ENCODE measurements at regions not wholly inside any gene's neighbourhood (a gene's known extent, or its start where the extent isn't known, plus 50 kb on each side); places are given as distances from the start of the nearest gene placed in this dataset.

DNA sequence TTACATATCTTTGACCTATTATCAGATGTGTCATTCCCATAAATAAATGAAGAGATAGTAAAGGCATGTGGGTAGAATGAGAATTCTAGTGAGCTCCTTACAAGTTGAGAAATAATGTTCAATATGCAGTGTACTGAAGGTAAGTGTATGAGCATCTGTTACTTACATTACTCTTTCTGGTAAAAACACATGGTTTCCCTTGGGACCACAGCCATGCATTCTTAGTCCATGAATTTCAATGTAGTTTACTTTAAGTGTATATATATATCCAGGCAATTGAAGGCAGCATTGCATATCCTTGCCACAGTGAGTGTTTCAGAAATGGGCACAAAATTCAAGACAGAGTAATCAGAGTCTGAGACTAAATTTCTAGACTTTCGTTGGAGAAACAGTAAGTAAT, 277.2 kb downstream of the CXXC4 start:
- H2AFZ ChIP-seq (ENCODE audit: low read depth, low read length, poor library complexity, severe bottlenecking), result no peak overlapping the region
- no peaks in the 10 kb centered on the region for H3K79me2 ChIP-seq (ENCODE audit: insufficient read depth, low read length)
- H3K4me3 ChIP-seq (replicated peaks in 1 of 2; ENCODE audit: low read depth in 1 of 2, low read length in 2 of 2), result no peak overlapping the region
- no peak overlapping the region for H3K27ac ChIP-seq (ENCODE audit: low read depth, low read length)
- no TSS peak for BruUV-seq (replicated peaks)
- intact Hi-C loops (cut with micrococcal nuclease), result no loop called here
- CTCF ChIA-PET, result no interaction called here
- no peaks in the 10 kb centered on the region for H3K36me3 ChIP-seq (ENCODE audit: control insufficient read depth in 1 of 2, insufficient read depth in 2 of 2, low read length in 2 of 2)
- RAD21 ChIA-PET (ENCODE audit: low non-redundant PET in 1 of 2, low total read pairs in 2 of 2, uncharacterized antibody in 2 of 2, unreplicated experiment in 2 of 2), result no interaction called here
- no peaks in the 10 kb centered on the region for H3K9me2 ChIP-seq (ENCODE audit: insufficient read depth)
- no peaks in the 10 kb centered on the region for H4K20me1 ChIP-seq (ENCODE audit: insufficient read depth)
- no peak for ATAC-seq
- no peak overlapping the region for H3K9ac ChIP-seq (ENCODE audit: low read length)
- POLR2A ChIA-PET, result no interaction called here
- H3K4me2 ChIP-seq (ENCODE audit: low read length), result no peak overlapping the region
- H3K4me1 ChIP-seq (ENCODE audit: control insufficient read depth in 1 of 2, insufficient read depth in 2 of 2, low read length in 2 of 2), result no peaks in the 10 kb centered on the region
- DNase-seq (ENCODE audit: low read depth, low spot score), result no peak
- H3K27me3 ChIP-seq (ENCODE audit: insufficient read depth, low read length), result no peaks in the 10 kb centered on the region
- H3K9me3 ChIP-seq (ENCODE audit: control insufficient read depth in 1 of 2, insufficient read depth in 1 of 2, low read depth in 1 of 2, low read length in 2 of 2), result no peaks in the 10 kb centered on the region
- TF ChIP-seq POLR2A (IDR thresholded peaks at IDR 0.05; ENCODE audit: borderline replicate concordance, extremely low read depth, insufficient read depth, insufficient read length), result no peak
- TF ChIP-seq POLR2AphosphoS5 (IDR thresholded peaks at IDR 0.05; ENCODE audit: low read depth, low read length), result no peak
- TF ChIP-seq ZNF274 (IDR thresholded peaks at IDR 0.05; ENCODE audit: low read depth, low read length), result no peak
- no peak for TF ChIP-seq CBX3 (IDR thresholded peaks at IDR 0.05; ENCODE audit: low read depth)
- no peak for TF ChIP-seq ELF1 (IDR thresholded peaks at IDR 0.05; ENCODE audit: borderline replicate concordance, low read depth)
- TF ChIP-seq REST (IDR thresholded peaks at IDR 0.05; ENCODE audit: low read depth), result no peak
- no peak for TF ChIP-seq SIN3A (IDR thresholded peaks at IDR 0.05; ENCODE audit: low read depth)
- TF ChIP-seq JUND (IDR thresholded peaks at IDR 0.05), result no peak
- TF ChIP-seq ZFX (IDR thresholded peaks at IDR 0.05), result no peak
- TF ChIP-seq SP1 (IDR thresholded peaks at IDR 0.05; ENCODE audit: low read depth), result no peak
- TF ChIP-seq FOSL1 (IDR thresholded peaks at IDR 0.05; ENCODE audit: low read depth), result no peak
- no peak for TF ChIP-seq EZH2phosphoT487 (IDR thresholded peaks at IDR 0.05; ENCODE audit: borderline replicate concordance)
- TF ChIP-seq RAD21 (IDR thresholded peaks at IDR 0.05; ENCODE audit: low read depth), result no peak
- TF ChIP-seq EGR1 (IDR thresholded peaks at IDR 0.05; ENCODE audit: low read depth), result no peak
- TF ChIP-seq, protein P1, sequence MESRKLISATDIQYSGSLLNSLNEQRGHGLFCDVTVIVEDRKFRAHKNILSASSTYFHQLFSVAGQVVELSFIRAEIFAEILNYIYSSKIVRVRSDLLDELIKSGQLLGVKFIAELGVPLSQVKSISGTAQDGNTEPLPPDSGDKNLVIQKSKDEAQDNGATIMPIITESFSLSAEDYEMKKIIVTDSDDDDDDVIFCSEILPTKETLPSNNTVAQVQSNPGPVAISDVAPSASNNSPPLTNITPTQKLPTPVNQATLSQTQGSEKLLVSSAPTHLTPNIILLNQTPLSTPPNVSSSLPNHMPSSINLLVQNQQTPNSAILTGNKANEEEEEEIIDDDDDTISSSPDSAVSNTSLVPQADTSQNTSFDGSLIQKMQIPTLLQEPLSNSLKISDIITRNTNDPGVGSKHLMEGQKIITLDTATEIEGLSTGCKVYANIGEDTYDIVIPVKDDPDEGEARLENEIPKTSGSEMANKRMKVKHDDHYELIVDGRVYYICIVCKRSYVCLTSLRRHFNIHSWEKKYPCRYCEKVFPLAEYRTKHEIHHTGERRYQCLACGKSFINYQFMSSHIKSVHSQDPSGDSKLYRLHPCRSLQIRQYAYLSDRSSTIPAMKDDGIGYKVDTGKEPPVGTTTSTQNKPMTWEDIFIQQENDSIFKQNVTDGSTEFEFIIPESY (IDR thresholded peaks at IDR 0.05; ENCODE audit: extremely low read depth, insufficient replicate concordance, low read length), result no peak
- TF ChIP-seq YY1 (IDR thresholded peaks at IDR 0.05; ENCODE audit: extremely low read depth, insufficient replicate concordance, low read depth, low read length), result no peak
- TF ChIP-seq, protein P2, sequence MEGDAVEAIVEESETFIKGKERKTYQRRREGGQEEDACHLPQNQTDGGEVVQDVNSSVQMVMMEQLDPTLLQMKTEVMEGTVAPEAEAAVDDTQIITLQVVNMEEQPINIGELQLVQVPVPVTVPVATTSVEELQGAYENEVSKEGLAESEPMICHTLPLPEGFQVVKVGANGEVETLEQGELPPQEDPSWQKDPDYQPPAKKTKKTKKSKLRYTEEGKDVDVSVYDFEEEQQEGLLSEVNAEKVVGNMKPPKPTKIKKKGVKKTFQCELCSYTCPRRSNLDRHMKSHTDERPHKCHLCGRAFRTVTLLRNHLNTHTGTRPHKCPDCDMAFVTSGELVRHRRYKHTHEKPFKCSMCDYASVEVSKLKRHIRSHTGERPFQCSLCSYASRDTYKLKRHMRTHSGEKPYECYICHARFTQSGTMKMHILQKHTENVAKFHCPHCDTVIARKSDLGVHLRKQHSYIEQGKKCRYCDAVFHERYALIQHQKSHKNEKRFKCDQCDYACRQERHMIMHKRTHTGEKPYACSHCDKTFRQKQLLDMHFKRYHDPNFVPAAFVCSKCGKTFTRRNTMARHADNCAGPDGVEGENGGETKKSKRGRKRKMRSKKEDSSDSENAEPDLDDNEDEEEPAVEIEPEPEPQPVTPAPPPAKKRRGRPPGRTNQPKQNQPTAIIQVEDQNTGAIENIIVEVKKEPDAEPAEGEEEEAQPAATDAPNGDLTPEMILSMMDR (IDR thresholded peaks at IDR 0.05 in 2 of 3, conservative IDR thresholded peaks at IDR 0.05 in 1 of 3; ENCODE audit: borderline replicate concordance in 1 of 3, insufficient read depth in 1 of 3, low read depth in 2 of 3, low read length in 2 of 3), result no peak
